Ascending aorta (tissue), 2 donors: ENCODE measurements at regions not wholly inside any gene's neighbourhood (a gene's known extent, or its start where the extent isn't known, plus 50 kb on each side); places are given as distances from the start of the nearest gene placed in this dataset.

ENCODE experiments used
- DNase-seq, 2 donors: peaks; one replicate each; pipeline ENCODE4 v3.0.0-alpha.2; 2019; ENCODE audit warnings: low spot score in 2 of 2
- H3K27ac ChIP-seq, 2 donors: fragments of 200-600 bp; sonication (generic); one replicate each; pipeline ENCODE4 v1.5.1; 2016 to 2017; ENCODE audit warnings: mild to moderate bottlenecking in 1 of 2
- H3K27me3 ChIP-seq: fragments of 200-600 bp; sonication (generic); one replicate; pipeline ENCODE4 v1.5.1; 2017
- H3K36me3 ChIP-seq, 2 donors: fragments of 200-600 bp; sonication (generic); one replicate each; pipeline ENCODE4 v1.5.1; 2016
- H3K4me1 ChIP-seq, 2 donors: fragments of 200-600 bp; sonication (generic); one replicate each; pipeline ENCODE4 v1.5.1; 2016 to 2017; ENCODE audit warnings: mild to moderate bottlenecking in 1 of 2
- H3K4me3 ChIP-seq, 2 donors: fragments of 200-600 bp; sonication (generic); one replicate each; pipeline ENCODE4 v1.5.1; 2016 to 2017; ENCODE audit warnings: mild to moderate bottlenecking in 1 of 2
- H3K9me3 ChIP-seq, 2 donors: fragments of 200-600 bp; sonication (generic); one replicate each; pipeline ENCODE4 v1.5.1; 2016
- intact Hi-C: fragments of 100-400 bp; cut with DNase I; formaldehyde crosslinking; loops from one replicate; pipeline ENCODE4 v1.15.1; 2023
- TF ChIP-seq, protein P1 (sequence below), 3 experiments: fragments of 200-600 bp in 2 of 3; fragments of 450-650 bp in 1 of 3; sonication (generic) in 2 of 3; IDR thresholded peaks; one replicate each; pipeline ENCODE4 v1.5.1; 2016 to 2019; ENCODE audit warnings: antibody characterized with exemption in 3 of 3, mild to moderate bottlenecking in 1 of 3, moderate library complexity in 1 of 3

DNA sequence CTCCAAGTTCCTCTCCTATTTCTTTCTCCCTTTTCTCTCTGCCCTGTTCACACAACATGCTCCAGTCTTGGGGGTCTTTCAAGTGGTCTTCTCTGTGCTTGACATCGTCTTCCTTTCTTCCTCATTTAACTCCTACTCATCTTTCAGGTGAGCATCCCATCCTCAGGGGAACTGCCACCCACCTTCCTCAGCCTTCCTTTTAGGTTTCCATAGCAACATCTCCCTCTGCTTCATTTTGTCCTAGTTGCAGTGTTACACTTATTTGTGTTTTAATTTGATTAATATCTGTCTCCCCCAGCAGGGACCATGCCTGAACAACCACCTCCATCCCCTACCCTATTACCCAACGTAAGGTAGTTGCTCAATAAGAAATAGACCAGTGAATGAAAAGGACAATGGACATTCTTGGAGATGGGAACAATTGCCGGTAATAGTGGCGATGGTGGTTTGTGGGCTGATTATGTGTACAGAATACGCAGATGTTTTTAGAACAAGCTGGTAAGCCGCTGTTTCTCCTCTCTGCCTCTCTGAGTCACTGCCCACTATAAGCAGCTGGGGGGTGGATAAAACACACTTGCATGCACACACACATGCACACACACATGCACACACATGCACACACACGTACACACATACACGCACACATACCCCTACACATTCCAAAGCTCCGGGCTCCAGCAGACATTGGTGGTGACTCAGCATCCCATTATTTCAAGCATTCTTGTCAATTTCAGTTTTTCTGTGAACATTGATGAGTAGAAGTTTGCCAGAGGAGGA is 251.6 kb downstream of the GATA3 start:
- H3K4me3 ChIP-seq, result no peak overlapping the region
- no peak overlapping the region for H3K27ac ChIP-seq
- DNase-seq, result no peak
- H3K9me3 ChIP-seq, result no peaks in the 10 kb centered on the region
- intact Hi-C loops, result no loop called here
- TF ChIP-seq, protein P1, sequence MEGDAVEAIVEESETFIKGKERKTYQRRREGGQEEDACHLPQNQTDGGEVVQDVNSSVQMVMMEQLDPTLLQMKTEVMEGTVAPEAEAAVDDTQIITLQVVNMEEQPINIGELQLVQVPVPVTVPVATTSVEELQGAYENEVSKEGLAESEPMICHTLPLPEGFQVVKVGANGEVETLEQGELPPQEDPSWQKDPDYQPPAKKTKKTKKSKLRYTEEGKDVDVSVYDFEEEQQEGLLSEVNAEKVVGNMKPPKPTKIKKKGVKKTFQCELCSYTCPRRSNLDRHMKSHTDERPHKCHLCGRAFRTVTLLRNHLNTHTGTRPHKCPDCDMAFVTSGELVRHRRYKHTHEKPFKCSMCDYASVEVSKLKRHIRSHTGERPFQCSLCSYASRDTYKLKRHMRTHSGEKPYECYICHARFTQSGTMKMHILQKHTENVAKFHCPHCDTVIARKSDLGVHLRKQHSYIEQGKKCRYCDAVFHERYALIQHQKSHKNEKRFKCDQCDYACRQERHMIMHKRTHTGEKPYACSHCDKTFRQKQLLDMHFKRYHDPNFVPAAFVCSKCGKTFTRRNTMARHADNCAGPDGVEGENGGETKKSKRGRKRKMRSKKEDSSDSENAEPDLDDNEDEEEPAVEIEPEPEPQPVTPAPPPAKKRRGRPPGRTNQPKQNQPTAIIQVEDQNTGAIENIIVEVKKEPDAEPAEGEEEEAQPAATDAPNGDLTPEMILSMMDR (IDR thresholded peaks at IDR 0.05), result no peak
- no peaks in the 10 kb centered on the region for H3K27me3 ChIP-seq
- H3K4me1 ChIP-seq, result no peaks in the 10 kb centered on the region
- H3K36me3 ChIP-seq, result no peaks in the 10 kb centered on the region

GRCh38 chr10:8306685-8307364 is 252.3 kb downstream of the GATA3 start:
- TF ChIP-seq, protein P1 (IDR thresholded peaks at IDR 0.05), result no peak
- Histone ChIP-seq H3K36me3 (no peaks in the 10 kb centered on the region), H3K27ac (no peak overlapping the region), H3K4me1 (no peaks in the 10 kb centered on the region), H3K4me3 (no peak overlapping the region), H3K9me3 (no peaks in the 10 kb centered on the region), H3K27me3 (no peaks in the 10 kb centered on the region)
- no peak for DNase-seq
- intact Hi-C loops, result no loop called here

- no peak for DNase-seq
- Histone ChIP-seq H3K27ac (no peak overlapping the region), H3K36me3 (no peaks in the 10 kb centered on the region), H3K4me1 (no peaks in the 10 kb centered on the region), H3K9me3 (no peaks in the 10 kb centered on the region), H3K27me3 (no peaks in the 10 kb centered on the region), H3K4me3 (no peak overlapping the region)
- TF ChIP-seq, protein P1 (IDR thresholded peaks at IDR 0.05), result no peak
- intact Hi-C loops, result no loop called here
Observed at GRCh38 chr10:8310930-8311329, 256.4 kb downstream of the GATA3 start.

GRCh38 chr10:8311526-8312070 is 257.1 kb downstream of the GATA3 start:
- TF ChIP-seq, protein P1 (IDR thresholded peaks at IDR 0.05), result no peak
- no peaks in the 10 kb centered on the region for H3K27me3 ChIP-seq
- no peaks in the 10 kb centered on the region for H3K36me3 ChIP-seq
- DNase-seq, result no peak
- H3K4me1 ChIP-seq, result no peaks in the 10 kb centered on the region
- no peak overlapping the region for H3K4me3 ChIP-seq
- H3K9me3 ChIP-seq, result no peaks in the 10 kb centered on the region
- intact Hi-C loops, result no loop called here
- no peak overlapping the region for H3K27ac ChIP-seq

DNA sequence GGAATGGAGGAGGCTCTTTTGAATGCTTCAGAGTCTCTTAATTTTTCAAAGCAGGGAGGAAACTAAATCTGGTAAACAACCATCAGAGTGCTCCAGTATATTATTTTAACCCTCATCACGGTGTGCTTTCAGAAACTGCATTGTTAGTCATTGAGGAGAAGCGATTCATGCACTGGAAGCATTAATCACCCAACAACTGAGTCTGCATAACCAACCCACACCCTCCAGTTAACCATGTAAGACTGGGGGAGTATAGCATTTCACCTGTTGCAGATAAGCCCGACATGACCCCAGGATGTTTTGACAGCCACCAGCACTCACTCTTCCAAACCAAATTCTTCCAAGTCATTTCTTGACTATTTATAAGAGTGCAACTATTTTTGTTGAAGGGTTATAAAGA is 257.6 kb downstream of the GATA3 start:
- Histone ChIP-seq H3K27ac (no peak overlapping the region), H3K4me1 (no peaks in the 10 kb centered on the region), H3K9me3 (no peaks in the 10 kb centered on the region), H3K27me3 (no peaks in the 10 kb centered on the region), H3K36me3 (no peaks in the 10 kb centered on the region), H3K4me3 (no peak overlapping the region)
- DNase-seq, result no peak
- TF ChIP-seq, protein P1 (IDR thresholded peaks at IDR 0.05), result no peak
- intact Hi-C loops, result no loop called here
